Upper lobe of right lung (tissue), 1 donor: ENCODE measurements at regions not wholly inside any gene's neighbourhood (a gene's known extent, or its start where the extent isn't known, plus 50 kb on each side); places are given as distances from the start of the nearest gene placed in this dataset.
"Not testable (repeated sequence)": the region's sequence is repeated elsewhere in the genome, so short reads cannot be mapped to it uniquely, and the experiment has no call there.

Source experiments
- ATAC-seq: fragments of 200-7000 bp; cut with Tn5 transposase; one replicate; pipeline ENCODE4 v1.9.1; 2020; ENCODE audit warnings: mild to moderate bottlenecking, moderate library complexity
- DNase-seq: peaks from one replicate; pipeline ENCODE4 v3.0.0-alpha.2; 2020
- H3K27ac ChIP-seq: fragments of 200-600 bp; one replicate; pipeline ENCODE4 v1.8.0; 2022
- H3K27me3 ChIP-seq: fragments of 200-600 bp; one replicate; pipeline ENCODE4 v1.8.0; 2022; ENCODE audit warnings: mild to moderate bottlenecking
- H3K36me3 ChIP-seq: fragments of 200-600 bp; one replicate; pipeline ENCODE4 v1.8.0; 2022
- H3K4me1 ChIP-seq: fragments of 200-600 bp; one replicate; pipeline ENCODE4 v1.8.0; 2022
- H3K4me3 ChIP-seq: fragments of 200-600 bp; one replicate; pipeline ENCODE4 v1.8.0; 2022; ENCODE audit warnings: mild to moderate bottlenecking
- H3K9me3 ChIP-seq: fragments of 200-600 bp; one replicate; pipeline ENCODE4 v1.8.0; 2022
- CTCF ChIP-seq: fragments of 200-600 bp; IDR thresholded peaks from one replicate; pipeline ENCODE4 v1.8.0; 2022; ENCODE audit warnings: antibody characterized with exemption
- intact Hi-C: fragments of 100-400 bp; cut with DNase I; formaldehyde crosslinking; loops from one replicate; pipeline ENCODE4 v1.11.0; 2022
- donor health status: DM: no; HTN: yes; CAD: no; lungs with severe emphysema.

GRCh38 chr2:231644426-231644825 is 51.8 kb downstream of the TEX44 start:
- ATAC-seq (peak; percentile 11), DNase-seq (no peak)
- TF ChIP-seq CTCF: no peak
- peaks cover 22% of the 10 kb centered on the region for H3K4me1 ChIP-seq
- intact Hi-C loops: no loop called here
- no peaks in the 10 kb centered on the region for H3K27me3 ChIP-seq
- no peaks in the 10 kb centered on the region for H3K9me3 ChIP-seq
- no peak overlapping the region for H3K27ac ChIP-seq
- H3K36me3 ChIP-seq: no peaks in the 10 kb centered on the region
- no peak overlapping the region for H3K4me3 ChIP-seq

- H3K27ac ChIP-seq: no peak overlapping the region
- intact Hi-C loops: no loop called here
- no peaks in the 10 kb centered on the region for H3K9me3 ChIP-seq
- ATAC-seq (peak; percentile 2), DNase-seq (no peak)
- H3K36me3 ChIP-seq: no peaks in the 10 kb centered on the region
- peaks cover 14% of the 10 kb centered on the region for H3K4me1 ChIP-seq
- H3K4me3 ChIP-seq: no peak overlapping the region
- no peaks in the 10 kb centered on the region for H3K27me3 ChIP-seq
- no peak for TF ChIP-seq CTCF
These were observed 53.8 kb downstream of the TEX44 start for GRCh38 chr2:231646476-231646875.

GRCh38 chr2:231648579-231649174 is 56.0 kb downstream of the TEX44 start:
- H3K36me3 ChIP-seq: no peaks in the 10 kb centered on the region
- no peak overlapping the region for H3K4me3 ChIP-seq
- no peaks in the 10 kb centered on the region for H3K4me1 ChIP-seq
- TF ChIP-seq CTCF: peak; percentile 70
- peak; percentile 98 for ATAC-seq
- DNase-seq: peak; percentile 91
- H3K27ac ChIP-seq: no peak overlapping the region
- no peaks in the 10 kb centered on the region for H3K27me3 ChIP-seq
- H3K9me3 ChIP-seq: no peaks in the 10 kb centered on the region
- intact Hi-C loops: no loop called here

GRCh38 chr2:231651561-231651960 is 56.8 kb upstream of the PTMA start:
- H3K4me1 ChIP-seq, H3K9me3 ChIP-seq, H3K27me3 ChIP-seq, H3K36me3 ChIP-seq, H3K4me3 ChIP-seq, intact Hi-C loops, H3K27ac ChIP-seq: not testable (repeated sequence)
- ATAC-seq (peak; percentile 43), DNase-seq (peak; percentile 76)

GRCh38 chr2:231655488-231655887 is 52.8 kb upstream of the PTMA start:
- no peak overlapping the region for H3K27ac ChIP-seq
- no peaks in the 10 kb centered on the region for H3K36me3 ChIP-seq
- H3K4me1 ChIP-seq: no peaks in the 10 kb centered on the region
- H3K9me3 ChIP-seq: no peaks in the 10 kb centered on the region
- DNase-seq (no peak), ATAC-seq (no peak)
- TF ChIP-seq CTCF: no peak
- H3K4me3 ChIP-seq: no peak overlapping the region
- H3K27me3 ChIP-seq: no peaks in the 10 kb centered on the region
- intact Hi-C loops: no loop called here

- no peaks in the 10 kb centered on the region for H3K27me3 ChIP-seq
- H3K36me3 ChIP-seq: no peaks in the 10 kb centered on the region
- intact Hi-C loops: no loop called here
- no peak for TF ChIP-seq CTCF
- ATAC-seq (no peak), DNase-seq (no peak)
- H3K9me3 ChIP-seq: no peaks in the 10 kb centered on the region
- no peak overlapping the region for H3K4me3 ChIP-seq
- H3K4me1 ChIP-seq: no peaks in the 10 kb centered on the region
- H3K27ac ChIP-seq: no peak overlapping the region
These were observed 52.4 kb upstream of the PTMA start for GRCh38 chr2:231655894-231656293.
